ENCODE measurements at regions not wholly inside any gene's neighbourhood (a gene's known extent, or its start where the extent isn't known, plus 50 kb on each side); places are given as distances from the start of the nearest gene placed in this dataset.

- Mint-ChIP-seq H3K4me3 (no peak overlapping the region), H3K4me1 (peaks cover 19% of the 10 kb centered on the region), H3K36me3 (peaks cover 19% of the 10 kb centered on the region), H3K9me3 (peaks cover 24% of the 10 kb centered on the region), H3K27me3 (ENCODE audit: low read depth) (no peaks in the 10 kb centered on the region), H3K27ac (no peak overlapping the region)
- CTCF ChIA-PET = interaction anchor here (1.1 kb wide), 1 partner anchor 9 kb away, joined by 3 read pairs; no protein-coding TSS in a partner anchor
- POLR2A ChIA-PET = no interaction called here
- DNase-seq (ENCODE audit: low spot score) (no peak), ATAC-seq (no peak)
- TF ChIP-seq MLX (CRISPR knock-in tag; IDR thresholded peaks at IDR 0.05) (no peak), ZBTB21 (CRISPR knock-in tag; IDR thresholded peaks at IDR 0.05; ENCODE audit: borderline replicate concordance) (no peak), GABPB1 (CRISPR knock-in tag; IDR thresholded peaks at IDR 0.05) (no peak), ZBTB43 (CRISPR knock-in tag; IDR thresholded peaks at IDR 0.05) (no peak), ATF2 (CRISPR knock-in tag; IDR thresholded peaks at IDR 0.05; ENCODE audit: borderline replicate concordance, low read depth) (no peak), STAT6 (CRISPR knock-in tag; conservative IDR thresholded peaks at IDR 0.05; ENCODE audit: low read depth) (no peak), ERG (CRISPR knock-in tag; IDR thresholded peaks at IDR 0.05) (no peak), TEAD4 (CRISPR knock-in tag; IDR thresholded peaks at IDR 0.05) (no peak)
Observed at GRCh38 chr21:27691006-27691405, 724.1 kb upstream of the ADAMTS5 start.

GRCh38 chr21:27690426-27690825 is 723.5 kb upstream of the ADAMTS5 start:
- DNase-seq (ENCODE audit: low spot score) (no peak), ATAC-seq (no peak)
- Mint-ChIP-seq H3K9me3 (peaks cover 24% of the 10 kb centered on the region), H3K36me3 (peaks cover 19% of the 10 kb centered on the region), H3K27me3 (ENCODE audit: low read depth) (no peaks in the 10 kb centered on the region), H3K27ac (no peak overlapping the region), H3K4me1 (peaks cover 19% of the 10 kb centered on the region), H3K4me3 (no peak overlapping the region)
- POLR2A ChIA-PET = no interaction called here
- CTCF ChIA-PET = interaction anchor here (1.1 kb wide), 1 partner anchor 10 kb away, joined by 3 read pairs; no protein-coding TSS in a partner anchor
- TF ChIP-seq MLX (CRISPR knock-in tag; IDR thresholded peaks at IDR 0.05) = no peak
- TF ChIP-seq ZNF532 (CRISPR knock-in tag; IDR thresholded peaks at IDR 0.05; ENCODE audit: borderline replicate concordance) = no peak
- no peak for TF ChIP-seq CREM (CRISPR knock-in tag; IDR thresholded peaks at IDR 0.05)
- no peak for TF ChIP-seq ZNF416 (CRISPR knock-in tag; IDR thresholded peaks at IDR 0.05)
- TF ChIP-seq ARID4B (CRISPR knock-in tag; IDR thresholded peaks at IDR 0.05; ENCODE audit: borderline replicate concordance) = no peak
- TF ChIP-seq E2F5 (CRISPR knock-in tag; IDR thresholded peaks at IDR 0.05) = no peak
- TF ChIP-seq JAZF1 (CRISPR knock-in tag; IDR thresholded peaks at IDR 0.05) = no peak
- TF ChIP-seq ZNF263 (CRISPR knock-in tag; IDR thresholded peaks at IDR 0.05; ENCODE audit: low read depth) = no peak
- TF ChIP-seq GRHL2 (CRISPR knock-in tag; IDR thresholded peaks at IDR 0.05; ENCODE audit: insufficient replicate concordance, severe bottlenecking) = no peak
